ENCODE measurements at regions not wholly inside any gene's neighbourhood (a gene's known extent, or its start where the extent isn't known, plus 50 kb on each side); places are given as distances from the start of the nearest gene placed in this dataset.

- no peak overlapping the region; the same call in 1 of the 2 replicates for H3K27ac ChIP-seq
- H3K27me3 ChIP-seq (replicated peaks; ENCODE audit: insufficient read depth), result peaks cover 6% of the 10 kb centered on the region; the same call in 1 of the 2 replicates
- no peaks in the 10 kb centered on the region for H3K9me3 ChIP-seq (ENCODE audit: low read depth)
- peaks cover 12% of the 10 kb centered on the region for H3F3A ChIP-seq (ENCODE audit: insufficient read depth)
- peak overlapping the region; percentile 66 for H2AFZ ChIP-seq
- peaks cover 35% of the 10 kb centered on the region for H3K4me1 ChIP-seq (ENCODE audit: insufficient read depth)
- 48 to 55% methylated on average over 6 of the region's 6 CpGs for WGBS, 2 experiments (ENCODE audit: low coverage in 1 of 2, low lambda C conversion rate in 2 of 2, missing lambda C conversion rate in 2 of 2)
- H3K4me3 ChIP-seq, result peak overlapping the region; percentile 49
- H3K9me2 ChIP-seq (ENCODE audit: insufficient read depth), result no peaks in the 10 kb centered on the region
- peak; percentile 11 for DNase-seq
- H4K20me1 ChIP-seq (ENCODE audit: insufficient read depth), result no peaks in the 10 kb centered on the region
- H3K36me3 ChIP-seq (ENCODE audit: low read depth), result no peaks in the 10 kb centered on the region
- no peak for TF ChIP-seq EZH2phosphoT487 (IDR thresholded peaks at IDR 0.05; ENCODE audit: insufficient read depth, low read depth)
- TF ChIP-seq EZH2 (IDR thresholded peaks at IDR 0.05; ENCODE audit: insufficient read depth, poor library complexity, severe bottlenecking), result no peak
- H3K79me2 ChIP-seq (ENCODE audit: insufficient read depth), result no peaks in the 10 kb centered on the region
- H3K4me2 ChIP-seq (ENCODE audit: unreplicated experiment), result peak overlapping the region; percentile 43
- 0 out of 2 replicates have a peak overlapping the region, but pooled peaks have one; percentile 5 for H3K9ac ChIP-seq
- in situ Hi-C loops (cut with MboI), result no loop called here
Observed at GRCh38 chr12:22971247-22971646, 346.3 kb downstream of the ETNK1 start.

GRCh38 chr12:22971701-22972191 lies 346.8 kb downstream of the ETNK1 start:
- in situ Hi-C loops (cut with MboI), result no loop called here
- peak overlapping the region; percentile 66 for H2AFZ ChIP-seq
- no peaks in the 10 kb centered on the region for H3K9me2 ChIP-seq (ENCODE audit: insufficient read depth)
- H3K9ac ChIP-seq, result 0 out of 2 replicates have a peak overlapping the region, but pooled peaks have one; percentile 5
- 31 to 33% methylated on average over 12 of the region's 12 CpGs for WGBS, 2 experiments (ENCODE audit: low coverage in 1 of 2, low lambda C conversion rate in 2 of 2, missing lambda C conversion rate in 2 of 2)
- peak; percentile 39 for DNase-seq
- peaks cover 13% of the 10 kb centered on the region for H3F3A ChIP-seq (ENCODE audit: insufficient read depth)
- H3K4me2 ChIP-seq (ENCODE audit: unreplicated experiment), result peak overlapping the region; percentile 43
- no peaks in the 10 kb centered on the region for H3K36me3 ChIP-seq (ENCODE audit: low read depth)
- peak overlapping the region; percentile 49 for H3K4me3 ChIP-seq
- peaks cover 39% of the 10 kb centered on the region for H3K4me1 ChIP-seq (ENCODE audit: insufficient read depth)
- TF ChIP-seq EZH2 (IDR thresholded peaks at IDR 0.05; ENCODE audit: insufficient read depth, poor library complexity, severe bottlenecking) (no peak), EZH2phosphoT487 (IDR thresholded peaks at IDR 0.05; ENCODE audit: insufficient read depth, low read depth) (no peak)
- no peaks in the 10 kb centered on the region for H3K9me3 ChIP-seq (ENCODE audit: low read depth)
- no peak overlapping the region; the same call in 1 of the 2 replicates for H3K27ac ChIP-seq
- no peaks in the 10 kb centered on the region for H4K20me1 ChIP-seq (ENCODE audit: insufficient read depth)
- no peaks in the 10 kb centered on the region for H3K79me2 ChIP-seq (ENCODE audit: insufficient read depth)
- peaks cover under 1% of the 10 kb centered on the region; the same call in 1 of the 2 replicates for H3K27me3 ChIP-seq (replicated peaks; ENCODE audit: insufficient read depth)

GRCh38 chr12:22974865-22975264 lies 349.9 kb downstream of the ETNK1 start:
- Histone ChIP-seq H3K79me2 (ENCODE audit: insufficient read depth) (no peaks in the 10 kb centered on the region), H2AFZ (no peak overlapping the region), H3K4me2 (ENCODE audit: unreplicated experiment) (peak overlapping the region; percentile 52), H3K27me3 (replicated peaks; ENCODE audit: insufficient read depth) (no peaks in the 10 kb centered on the region), H3K4me3 (no peak overlapping the region), H3K36me3 (ENCODE audit: low read depth) (no peaks in the 10 kb centered on the region), H3K4me1 (ENCODE audit: insufficient read depth) (peaks cover 51% of the 10 kb centered on the region), H3F3A (ENCODE audit: insufficient read depth) (peaks cover 23% of the 10 kb centered on the region), H3K27ac (peak overlapping the region; percentile 49), H3K9me3 (ENCODE audit: low read depth) (no peaks in the 10 kb centered on the region), H3K9me2 (ENCODE audit: insufficient read depth) (no peaks in the 10 kb centered on the region), H3K9ac (no peak overlapping the region), H4K20me1 (ENCODE audit: insufficient read depth) (no peaks in the 10 kb centered on the region)
- TF ChIP-seq EZH2 (IDR thresholded peaks at IDR 0.05; ENCODE audit: insufficient read depth, poor library complexity, severe bottlenecking), result no peak
- TF ChIP-seq EZH2phosphoT487 (IDR thresholded peaks at IDR 0.05; ENCODE audit: insufficient read depth, low read depth), result no peak
- in situ Hi-C loops (cut with MboI), result no loop called here
- DNase-seq, result peak; percentile 96

GRCh38 chr12:22978962-22979361 lies 354.0 kb downstream of the ETNK1 start:
- Histone ChIP-seq H3K9ac (no peak overlapping the region), H3K9me3 (ENCODE audit: low read depth) (no peaks in the 10 kb centered on the region), H3F3A (ENCODE audit: insufficient read depth) (peaks cover 23% of the 10 kb centered on the region), H4K20me1 (ENCODE audit: insufficient read depth) (no peaks in the 10 kb centered on the region), H3K4me1 (ENCODE audit: insufficient read depth) (peaks cover 41% of the 10 kb centered on the region), H3K4me2 (ENCODE audit: unreplicated experiment) (peak overlapping the region; percentile 33), H2AFZ (no peak overlapping the region), H3K27ac (peak overlapping the region; percentile 62), H3K9me2 (ENCODE audit: insufficient read depth) (no peaks in the 10 kb centered on the region), H3K79me2 (ENCODE audit: insufficient read depth) (no peaks in the 10 kb centered on the region), H3K36me3 (ENCODE audit: low read depth) (no peaks in the 10 kb centered on the region), H3K4me3 (no peak overlapping the region), H3K27me3 (replicated peaks; ENCODE audit: insufficient read depth) (no peaks in the 10 kb centered on the region)
- peak; percentile 94 for DNase-seq
- WGBS, 2 experiments (ENCODE audit: low coverage in 1 of 2, low lambda C conversion rate in 2 of 2, missing lambda C conversion rate in 2 of 2), result 0 to 2% methylated on average over 2 of the region's 2 CpGs
- in situ Hi-C loops (cut with MboI), result no loop called here
- no peak for TF ChIP-seq EZH2phosphoT487 (IDR thresholded peaks at IDR 0.05; ENCODE audit: insufficient read depth, low read depth)

Data from GM23248 (cell line).